Activated CD4-positive, alpha-beta T cell treated with anti-CD3 and anti-CD28 coated beads, Interleukin-2, amount 10 ng/mL, durations not matched to agents 7 days and 5 days (primary cell): ENCODE measurements at regions not wholly inside any gene's neighbourhood (a gene's known extent, or its start where the extent isn't known, plus 50 kb on each side); places are given as distances from the start of the nearest gene placed in this dataset.

Source experiments
- CTCF ChIA-PET: fragments of 350-600 bp; sonication (Branson Sonifier 250); formaldehyde crosslinking; loops from one replicate; lab custom pipeline; 2021; ENCODE audit warnings: antibody characterized with exemption; lab: Charles Lee
- POLR2A ChIA-PET: fragments of 350-600 bp; sonication (Branson Sonifier 250); formaldehyde crosslinking; loops from one replicate; lab custom pipeline; 2021; ENCODE audit warnings: antibody characterized with exemption; lab: Charles Lee
- DNase-seq: peaks from one replicate; pipeline ENCODE4 v3.0.0-alpha.2; 2020
- H3K27ac Mint-ChIP-seq: one replicate; pipeline ENCODE4 v1.8.0; 2021; ENCODE audit warnings: mild to moderate bottlenecking, moderate library complexity, mixed read lengths
- H3K27me3 Mint-ChIP-seq: one replicate; pipeline ENCODE4 v1.8.0; 2021; ENCODE audit warnings: mixed read lengths
- H3K36me3 Mint-ChIP-seq: one replicate; pipeline ENCODE4 v1.8.0; 2021; ENCODE audit warnings: low read depth, mixed read lengths
- H3K4me1 Mint-ChIP-seq: one replicate; pipeline ENCODE4 v1.8.0; 2021; ENCODE audit warnings: mixed read lengths
- H3K4me3 Mint-ChIP-seq: one replicate; pipeline ENCODE4 v1.8.0; 2021; ENCODE audit warnings: mild to moderate bottlenecking, moderate library complexity, mixed read lengths
- H3K9me3 Mint-ChIP-seq: one replicate; pipeline ENCODE4 v1.8.0; 2021; ENCODE audit warnings: mixed read lengths

DNA sequence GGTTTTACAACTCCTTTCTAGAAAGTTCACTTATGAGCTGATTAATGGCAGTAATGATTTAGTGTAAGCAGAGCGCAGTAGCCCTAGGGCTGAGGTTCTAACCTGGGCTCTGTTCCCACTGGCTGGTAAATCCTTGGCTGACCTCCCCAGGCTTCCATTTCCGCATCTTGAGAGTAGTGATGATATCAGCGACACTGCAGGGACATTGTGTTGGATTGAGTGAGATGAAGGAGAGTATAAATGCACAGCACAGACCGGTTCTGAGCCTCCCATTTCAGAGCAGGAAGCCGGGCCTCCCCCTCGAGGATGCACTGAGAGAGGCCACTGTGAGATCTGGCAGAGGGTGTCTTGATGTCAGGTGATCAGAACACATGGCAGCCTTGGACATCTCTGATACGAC lies 477.2 kb upstream of the SULF2 start:
- ChIA-PET POLR2A (no interaction called here), CTCF (no interaction called here)
- H3K4me1 Mint-ChIP-seq, result no peaks in the 10 kb centered on the region

DNA sequence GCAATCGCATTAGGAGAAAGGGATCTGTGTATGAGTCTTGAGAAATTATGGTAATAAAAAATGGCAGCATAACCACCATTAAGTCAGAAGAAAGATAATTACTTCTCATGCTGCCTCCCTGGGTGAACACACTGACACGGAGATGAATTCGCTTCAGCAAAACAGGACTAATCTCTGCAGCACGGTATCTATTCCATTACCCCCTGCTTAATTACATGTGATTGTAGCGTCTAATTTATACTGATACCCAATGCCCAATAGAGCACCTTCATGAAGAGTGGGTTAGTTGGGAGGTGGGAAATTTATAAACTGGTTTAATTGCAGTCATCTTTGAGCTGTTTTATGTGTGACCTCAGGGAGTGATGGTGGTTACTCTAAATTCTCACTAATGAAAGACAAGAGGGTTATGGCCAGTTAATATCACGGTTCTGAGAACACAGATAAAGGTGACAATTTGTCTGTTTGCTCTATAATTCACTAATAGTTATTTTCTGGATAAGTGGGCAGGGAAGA lies 476.2 kb upstream of the SULF2 start:
- POLR2A ChIA-PET, result no interaction called here
- H3K4me1 Mint-ChIP-seq, result no peaks in the 10 kb centered on the region

More for the DNA sequence above, 477.2 kb upstream of the SULF2 start:
- H3K27ac Mint-ChIP-seq, result no peak overlapping the region
- H3K27me3 Mint-ChIP-seq, result peaks cover 2% of the 10 kb centered on the region
- no peaks in the 10 kb centered on the region for H3K9me3 Mint-ChIP-seq
- H3K4me3 Mint-ChIP-seq, result no peak overlapping the region
- DNase-seq, result no peak
- H3K36me3 Mint-ChIP-seq, result no peaks in the 10 kb centered on the region

DNA sequence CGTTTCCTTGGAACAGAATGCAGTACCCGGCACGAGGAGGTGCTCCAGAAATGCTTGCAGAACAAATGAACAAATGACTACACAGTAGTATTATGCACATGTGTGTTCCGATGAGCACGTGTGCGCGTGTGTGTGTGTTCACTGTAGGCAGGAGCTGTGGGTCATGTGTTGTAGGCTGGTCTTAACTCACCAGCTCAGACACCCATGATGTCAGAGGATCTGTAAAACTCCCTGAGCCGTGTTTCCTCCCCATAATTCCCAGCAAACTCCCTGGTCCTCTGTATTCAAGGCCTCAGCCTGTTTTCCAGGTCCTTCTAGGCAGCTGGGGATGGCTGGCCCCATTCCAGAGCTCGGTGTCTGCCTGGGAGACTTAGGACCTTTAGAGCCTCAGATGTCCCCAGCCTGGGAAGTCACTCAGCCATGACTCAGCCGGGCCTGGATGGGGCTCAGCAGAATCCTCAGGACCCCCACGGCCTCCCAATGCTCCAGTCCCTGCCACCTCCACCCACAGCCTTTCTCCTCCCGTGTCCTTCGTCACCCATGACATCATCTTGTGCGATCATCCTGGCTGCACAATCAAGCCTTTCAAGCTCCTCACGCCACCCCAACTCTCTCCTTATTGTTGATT lies 475.0 kb upstream of the SULF2 start:
- peaks cover 2% of the 10 kb centered on the region for H3K9me3 Mint-ChIP-seq
- POLR2A ChIA-PET, result no interaction called here
- CTCF ChIA-PET, result no interaction called here
- no peaks in the 10 kb centered on the region for H3K4me1 Mint-ChIP-seq
- peaks cover 7% of the 10 kb centered on the region for H3K27me3 Mint-ChIP-seq
- no peak overlapping the region for H3K27ac Mint-ChIP-seq
- H3K36me3 Mint-ChIP-seq, result no peaks in the 10 kb centered on the region
- no peak for DNase-seq
- H3K4me3 Mint-ChIP-seq, result no peak overlapping the region

More for the DNA sequence above, 476.2 kb upstream of the SULF2 start:
- H3K4me3 Mint-ChIP-seq, result no peak overlapping the region
- no peak overlapping the region for H3K27ac Mint-ChIP-seq
- no peaks in the 10 kb centered on the region for H3K9me3 Mint-ChIP-seq
- no peaks in the 10 kb centered on the region for H3K36me3 Mint-ChIP-seq
- DNase-seq, result no peak
- H3K27me3 Mint-ChIP-seq, result peaks cover 2% of the 10 kb centered on the region
- CTCF ChIA-PET, result no interaction called here

DNA sequence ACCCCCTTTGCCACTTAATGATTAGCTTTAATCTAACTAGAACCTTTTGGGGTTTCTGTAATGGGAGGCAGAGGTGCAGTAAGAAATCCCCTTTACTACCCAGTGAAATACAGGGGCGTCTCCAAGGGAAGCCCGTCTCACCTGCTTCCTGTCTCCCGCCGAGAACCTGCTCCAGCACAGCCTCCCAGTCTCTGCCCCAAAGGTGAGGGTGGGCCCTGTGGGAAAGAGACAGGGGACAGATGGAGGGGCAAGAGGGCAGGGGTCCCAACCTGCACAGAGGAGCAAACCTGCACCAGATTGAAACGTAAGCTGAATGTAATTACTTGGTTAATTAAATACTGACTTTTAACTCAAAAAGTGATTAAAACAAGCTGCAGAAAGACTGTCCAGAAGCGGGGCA lies 474.2 kb upstream of the SULF2 start:
- CTCF ChIA-PET, result no interaction called here

GRCh38 chr20:48257833-48258232 lies 472.6 kb upstream of the SULF2 start:
- DNase-seq, result no peak
- Mint-ChIP-seq H3K36me3 (no peaks in the 10 kb centered on the region), H3K9me3 (peaks cover 2% of the 10 kb centered on the region), H3K27me3 (peaks cover 15% of the 10 kb centered on the region), H3K27ac (no peak overlapping the region), H3K4me1 (no peaks in the 10 kb centered on the region), H3K4me3 (no peak overlapping the region)
- CTCF ChIA-PET, result interaction anchor here (0.5 kb wide), 1 partner anchor 1045 kb away, joined by 4 read pairs; no protein-coding TSS in a partner anchor
- POLR2A ChIA-PET, result no interaction called here

More for the DNA sequence above, 474.2 kb upstream of the SULF2 start:
- Mint-ChIP-seq H3K36me3 (no peaks in the 10 kb centered on the region), H3K4me1 (no peaks in the 10 kb centered on the region), H3K9me3 (peaks cover 2% of the 10 kb centered on the region), H3K4me3 (no peak overlapping the region), H3K27ac (no peak overlapping the region), H3K27me3 (peaks cover 14% of the 10 kb centered on the region)
- POLR2A ChIA-PET, result no interaction called here
- no peak for DNase-seq

DNA sequence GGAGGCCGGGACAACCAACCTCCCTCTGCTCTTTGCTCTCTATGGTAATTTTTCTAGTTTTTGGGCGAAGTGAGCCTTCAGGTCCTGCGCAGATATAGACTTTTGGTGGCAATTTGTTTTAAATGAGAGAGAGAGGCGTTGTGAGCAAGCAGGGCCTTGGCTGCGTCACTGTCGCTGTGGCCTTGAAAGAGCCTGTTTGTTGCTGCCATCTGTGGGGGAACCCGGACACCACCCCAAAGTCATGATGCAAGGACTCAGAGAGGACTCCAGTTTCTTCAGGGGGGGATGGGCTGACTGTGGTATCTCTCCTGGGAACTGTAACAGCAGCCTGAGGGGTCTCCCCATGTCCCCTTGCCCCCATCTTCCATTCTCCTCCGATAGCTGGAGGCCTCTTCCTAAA lies 462.7 kb upstream of the SULF2 start:
- ChIA-PET POLR2A (no interaction called here), CTCF (no interaction called here)
- no peak for DNase-seq
- Mint-ChIP-seq H3K27me3 (no peaks in the 10 kb centered on the region), H3K9me3 (no peaks in the 10 kb centered on the region), H3K4me3 (no peak overlapping the region), H3K4me1 (no peaks in the 10 kb centered on the region), H3K27ac (no peak overlapping the region), H3K36me3 (no peaks in the 10 kb centered on the region)

DNA sequence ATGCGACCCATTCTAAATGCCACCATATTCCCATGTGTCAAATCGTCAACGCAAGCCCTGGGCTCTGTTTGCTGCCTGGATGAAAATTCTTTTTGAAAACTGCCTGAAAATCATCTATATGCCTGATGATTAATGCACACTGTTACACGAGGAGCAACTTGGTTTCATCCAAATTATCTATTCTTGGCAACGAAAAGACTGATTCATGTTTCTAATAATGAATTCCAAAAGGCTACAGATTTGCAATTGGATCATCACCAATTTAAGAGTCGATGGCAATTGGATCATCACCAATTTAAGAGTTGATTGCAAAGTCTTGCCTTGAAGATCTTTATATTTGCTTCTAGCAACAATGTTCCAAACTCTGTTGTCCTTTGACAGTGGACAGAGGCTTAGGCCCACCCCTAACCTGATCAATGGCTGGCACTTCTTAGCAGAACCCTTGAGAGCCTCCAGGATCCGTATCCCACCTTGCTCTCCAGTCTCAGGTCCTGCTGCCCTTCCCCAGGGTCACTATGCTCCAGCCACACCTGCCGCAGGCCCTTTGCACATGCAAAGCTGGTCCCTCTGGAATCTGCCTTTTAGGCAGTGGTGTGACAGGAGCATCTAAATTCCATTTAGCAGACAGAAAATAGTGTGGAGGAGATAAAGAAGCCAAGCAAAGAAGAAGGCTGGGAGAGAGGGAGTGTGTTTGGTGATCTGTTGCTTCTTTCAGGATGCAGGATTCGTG lies 460.9 kb upstream of the SULF2 start:
- CTCF ChIA-PET, result no interaction called here

DNA sequence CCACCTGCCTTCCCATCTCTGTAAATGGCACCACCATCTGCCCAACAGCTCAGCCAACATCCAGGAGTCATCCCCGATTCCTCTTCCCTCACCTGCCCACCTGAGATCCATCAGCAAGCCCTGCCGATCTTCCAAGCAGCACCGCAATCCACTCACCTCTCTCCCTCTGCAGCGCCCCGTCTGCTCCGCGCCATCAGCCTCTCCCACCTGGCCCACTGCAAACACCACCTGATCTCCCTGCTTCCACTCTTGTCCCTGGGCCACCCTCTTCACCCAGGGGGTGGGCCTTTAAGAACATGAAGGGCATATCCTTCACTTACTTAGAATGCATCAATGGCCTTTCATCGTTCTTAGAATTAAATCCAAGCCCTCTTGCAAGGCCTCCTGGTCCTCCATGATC lies 457.3 kb upstream of the SULF2 start:
- Mint-ChIP-seq H3K9me3 (no peaks in the 10 kb centered on the region), H3K36me3 (no peaks in the 10 kb centered on the region), H3K4me1 (no peaks in the 10 kb centered on the region), H3K27ac (no peak overlapping the region), H3K4me3 (no peak overlapping the region), H3K27me3 (no peaks in the 10 kb centered on the region)
- DNase-seq, result no peak
- ChIA-PET CTCF (no interaction called here), POLR2A (no interaction called here)

More for the DNA sequence above, 460.9 kb upstream of the SULF2 start:
- Mint-ChIP-seq H3K27ac (no peak overlapping the region), H3K4me3 (no peak overlapping the region), H3K27me3 (no peaks in the 10 kb centered on the region), H3K9me3 (no peaks in the 10 kb centered on the region), H3K36me3 (no peaks in the 10 kb centered on the region), H3K4me1 (no peaks in the 10 kb centered on the region)
- no peak for DNase-seq
- POLR2A ChIA-PET, result no interaction called here

GRCh38 chr20:48241482-48241881 lies 456.2 kb upstream of the SULF2 start:
- CTCF ChIA-PET, result no interaction called here
- POLR2A ChIA-PET, result no interaction called here
- Mint-ChIP-seq H3K4me1 (no peaks in the 10 kb centered on the region), H3K9me3 (no peaks in the 10 kb centered on the region), H3K27ac (no peak overlapping the region), H3K36me3 (no peaks in the 10 kb centered on the region), H3K27me3 (no peaks in the 10 kb centered on the region), H3K4me3 (no peak overlapping the region)
- DNase-seq, result no peak

- ChIA-PET CTCF (no interaction called here), POLR2A (no interaction called here)
- Mint-ChIP-seq H3K4me3 (no peak overlapping the region), H3K36me3 (no peaks in the 10 kb centered on the region), H3K27me3 (no peaks in the 10 kb centered on the region), H3K9me3 (no peaks in the 10 kb centered on the region), H3K27ac (no peak overlapping the region), H3K4me1 (no peaks in the 10 kb centered on the region)
- DNase-seq, result no peak
These were observed 453.5 kb upstream of the SULF2 start for GRCh38 chr20:48238781-48239180.

DNA sequence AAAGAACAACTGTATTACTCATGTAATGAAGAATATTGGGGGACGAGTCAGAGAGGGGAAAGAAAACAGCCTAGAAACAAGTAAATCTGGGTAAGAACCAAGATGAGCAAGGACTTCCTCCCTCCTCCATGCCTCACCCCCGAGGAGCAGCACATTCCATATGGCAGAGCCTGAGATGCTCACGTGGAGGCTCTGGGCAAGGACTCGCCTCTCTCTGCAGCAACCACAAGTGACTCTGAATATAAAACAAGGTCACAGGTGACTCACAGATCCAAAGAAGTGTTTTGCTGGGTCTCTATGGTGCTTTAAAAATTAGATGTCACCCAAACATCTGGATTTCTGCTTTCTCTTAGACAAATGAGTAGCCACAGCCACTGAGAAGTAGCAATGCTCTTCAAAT lies 453.0 kb upstream of the SULF2 start:
- Mint-ChIP-seq H3K27me3 (no peaks in the 10 kb centered on the region), H3K36me3 (no peaks in the 10 kb centered on the region), H3K9me3 (peaks cover 3% of the 10 kb centered on the region), H3K4me1 (no peaks in the 10 kb centered on the region), H3K27ac (no peak overlapping the region), H3K4me3 (no peak overlapping the region)
- ChIA-PET CTCF (no interaction called here), POLR2A (no interaction called here)
- no peak for DNase-seq

- Mint-ChIP-seq H3K27me3 (no peaks in the 10 kb centered on the region), H3K4me1 (peaks cover 2% of the 10 kb centered on the region), H3K9me3 (peaks cover 14% of the 10 kb centered on the region), H3K36me3 (no peaks in the 10 kb centered on the region), H3K4me3 (no peak overlapping the region), H3K27ac (no peak overlapping the region)
- no peak for DNase-seq
- ChIA-PET CTCF (no interaction called here), POLR2A (no interaction called here)
These were observed 451.0 kb upstream of the SULF2 start for GRCh38 chr20:48236000-48236970.

DNA sequence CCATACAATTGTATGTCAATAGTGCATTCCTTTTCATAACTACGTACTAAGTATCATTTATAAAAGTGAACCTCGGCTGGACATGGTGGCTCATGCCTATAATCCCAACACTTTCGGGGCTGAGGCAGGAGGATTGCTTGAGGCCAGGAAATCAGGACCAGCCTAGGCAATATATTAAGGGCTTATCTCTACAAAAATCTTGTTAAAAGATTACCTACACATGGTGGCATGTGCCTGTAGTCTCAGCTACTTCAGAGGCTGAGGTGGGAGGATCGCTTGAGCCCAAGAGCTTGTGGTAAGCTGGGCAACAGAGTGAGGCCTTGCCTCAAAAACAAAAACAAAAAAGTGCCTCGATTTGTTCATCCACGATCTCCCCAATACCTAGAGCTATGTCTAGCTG lies 449.7 kb upstream of the SULF2 start:
- Mint-ChIP-seq H3K27ac (no peak overlapping the region), H3K27me3 (no peaks in the 10 kb centered on the region), H3K9me3 (peaks cover 16% of the 10 kb centered on the region), H3K4me1 (peaks cover 2% of the 10 kb centered on the region), H3K4me3 (no peak overlapping the region), H3K36me3 (no peaks in the 10 kb centered on the region)
- ChIA-PET CTCF (no interaction called here), POLR2A (no interaction called here)
- no peak for DNase-seq
